PFSK-1 (cell line): ENCODE measurements at regions not wholly inside any gene's neighbourhood (a gene's known extent, or its start where the extent isn't known, plus 50 kb on each side); places are given as distances from the start of the nearest gene placed in this dataset.

Source experiments
- FOXP2 ChIP-seq: optimal IDR thresholded peaks from 2 replicates; pipeline ENCODE3; 2011; ENCODE audit warnings: borderline replicate concordance, control low read depth, inconsistent platforms; ENCODE audit not compliant: insufficient read depth; ENCODE audit errors: extremely low read length, extremely low read depth
- POLR2AphosphoS5 ChIP-seq: IDR thresholded peaks from 2 replicates; pipeline ENCODE4 v1.6.1; 2012; ENCODE audit warnings: low read depth, mild to moderate bottlenecking, control low read depth, low read length, moderate library complexity
- TAF1 ChIP-seq: IDR thresholded peaks from 2 replicates; pipeline ENCODE4 v1.6.1; 2012; ENCODE audit warnings: low read length, control low read depth, borderline replicate concordance; ENCODE audit not compliant: insufficient read depth
- TF ChIP-seq, protein P1 (sequence below), 2 experiments: IDR thresholded peaks; 2 replicates each; pipeline versions ENCODE4 v1.6.1 to v1.8.0; 2011 to 2012; ENCODE audit warnings: low read depth in 2 of 2, low read length in 2 of 2, control low read depth in 1 of 2, inconsistent platforms in 1 of 2, mild to moderate bottlenecking in 1 of 2, moderate library complexity in 1 of 2; ENCODE audit not compliant: insufficient read depth in 1 of 2

DNA sequence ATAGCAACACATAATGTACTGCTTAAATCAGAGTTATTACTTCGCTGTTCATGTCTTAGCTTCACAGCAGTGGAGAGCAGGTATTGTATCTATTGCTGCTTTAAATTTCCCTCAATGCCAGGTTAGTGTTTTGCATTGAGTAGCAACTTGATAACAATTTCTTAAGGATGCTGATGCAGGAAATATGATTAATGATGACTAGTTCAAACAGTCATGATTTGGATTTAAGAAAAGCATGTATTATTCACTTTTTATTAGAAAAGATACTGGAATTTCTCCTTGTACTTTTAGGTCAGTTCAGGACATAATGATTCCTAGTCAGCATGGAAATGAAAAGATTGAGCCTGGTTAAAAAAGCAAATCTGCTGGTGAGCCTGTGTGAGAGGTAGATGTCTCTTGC, 67.2 kb upstream of the ARHGAP29 start:
- TF ChIP-seq POLR2AphosphoS5 (no peak), TAF1 (no peak), FOXP2 (no peak)
- TF ChIP-seq, protein P1, sequence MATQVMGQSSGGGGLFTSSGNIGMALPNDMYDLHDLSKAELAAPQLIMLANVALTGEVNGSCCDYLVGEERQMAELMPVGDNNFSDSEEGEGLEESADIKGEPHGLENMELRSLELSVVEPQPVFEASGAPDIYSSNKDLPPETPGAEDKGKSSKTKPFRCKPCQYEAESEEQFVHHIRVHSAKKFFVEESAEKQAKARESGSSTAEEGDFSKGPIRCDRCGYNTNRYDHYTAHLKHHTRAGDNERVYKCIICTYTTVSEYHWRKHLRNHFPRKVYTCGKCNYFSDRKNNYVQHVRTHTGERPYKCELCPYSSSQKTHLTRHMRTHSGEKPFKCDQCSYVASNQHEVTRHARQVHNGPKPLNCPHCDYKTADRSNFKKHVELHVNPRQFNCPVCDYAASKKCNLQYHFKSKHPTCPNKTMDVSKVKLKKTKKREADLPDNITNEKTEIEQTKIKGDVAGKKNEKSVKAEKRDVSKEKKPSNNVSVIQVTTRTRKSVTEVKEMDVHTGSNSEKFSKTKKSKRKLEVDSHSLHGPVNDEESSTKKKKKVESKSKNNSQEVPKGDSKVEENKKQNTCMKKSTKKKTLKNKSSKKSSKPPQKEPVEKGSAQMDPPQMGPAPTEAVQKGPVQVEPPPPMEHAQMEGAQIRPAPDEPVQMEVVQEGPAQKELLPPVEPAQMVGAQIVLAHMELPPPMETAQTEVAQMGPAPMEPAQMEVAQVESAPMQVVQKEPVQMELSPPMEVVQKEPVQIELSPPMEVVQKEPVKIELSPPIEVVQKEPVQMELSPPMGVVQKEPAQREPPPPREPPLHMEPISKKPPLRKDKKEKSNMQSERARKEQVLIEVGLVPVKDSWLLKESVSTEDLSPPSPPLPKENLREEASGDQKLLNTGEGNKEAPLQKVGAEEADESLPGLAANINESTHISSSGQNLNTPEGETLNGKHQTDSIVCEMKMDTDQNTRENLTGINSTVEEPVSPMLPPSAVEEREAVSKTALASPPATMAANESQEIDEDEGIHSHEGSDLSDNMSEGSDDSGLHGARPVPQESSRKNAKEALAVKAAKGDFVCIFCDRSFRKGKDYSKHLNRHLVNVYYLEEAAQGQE (IDR thresholded peaks at IDR 0.05; ENCODE audit: insufficient read depth in 1 of 2, low read depth in 2 of 2, low read length in 2 of 2) = no peak
